Suprapubic skin (tissue), 4 donors: ENCODE measurements at regions not wholly inside any gene's neighbourhood (a gene's known extent, or its start where the extent isn't known, plus 50 kb on each side); places are given as distances from the start of the nearest gene placed in this dataset.
A peak's percentile ranks its signal among the peaks of the same experiment; 100 is the strongest.

ENCODE experiments used
- DNase-seq, 2 donors: peaks; one replicate each; pipeline ENCODE4 v3.0.0-alpha.2; 2019; ENCODE audit warnings: low spot score in 2 of 2
- H3K27ac ChIP-seq: fragments of 200-600 bp; sonication (generic); one replicate; pipeline ENCODE4 v1.5.1; 2019
- H3K27me3 ChIP-seq: fragments of 200-600 bp; sonication (generic); one replicate; pipeline ENCODE4 v1.5.1; 2019
- H3K36me3 ChIP-seq: fragments of 200-600 bp; sonication (generic); one replicate; pipeline ENCODE4 v1.5.1; 2019
- H3K4me1 ChIP-seq: fragments of 200-600 bp; sonication (generic); one replicate; pipeline ENCODE4 v1.5.1; 2019
- H3K4me3 ChIP-seq: fragments of 200-600 bp; sonication (generic); one replicate; pipeline ENCODE4 v1.5.1; 2019; ENCODE audit warnings: mild to moderate bottlenecking
- H3K9me3 ChIP-seq: fragments of 200-600 bp; sonication (generic); one replicate; pipeline ENCODE4 v1.5.1; 2019
- CTCF ChIP-seq, 2 donors: fragments of 200-600 bp in 1 of 2; fragments of 450-650 bp in 1 of 2; sonication (generic) in 1 of 2; IDR thresholded peaks; one replicate each; pipeline ENCODE4 v1.5.1; 2016 to 2019; ENCODE audit warnings: antibody characterized with exemption in 2 of 2, mild to moderate bottlenecking in 1 of 2, moderate library complexity in 1 of 2
- EP300 ChIP-seq: sonication (generic); formaldehyde crosslinking; IDR thresholded peaks from one replicate; pipeline ENCODE4 v1.6.1; 2017; ENCODE audit warnings: antibody characterized with exemption
- POLR2A ChIP-seq, 2 donors: fragments of 450-650 bp; IDR thresholded peaks; one replicate each; pipeline ENCODE4 v1.6.1; 2017; ENCODE audit warnings: antibody characterized with exemption in 2 of 2, mild to moderate bottlenecking in 2 of 2, moderate library complexity in 2 of 2
- POLR2AphosphoS5 ChIP-seq, 3 donors: sonication (generic); formaldehyde crosslinking; IDR thresholded peaks; one replicate each; pipeline ENCODE4 v1.6.1; 2017; ENCODE audit warnings: antibody characterized with exemption in 3 of 3
- WGBS: methylation state at CpG from one replicate; pipeline ENCODE4 v1.1.5; 2018; 5-methylcytosine and 5-hydroxymethylcytosine counted together

- Histone ChIP-seq H3K27ac (no peak overlapping the region), H3K9me3 (no peaks in the 10 kb centered on the region), H3K27me3 (no peaks in the 10 kb centered on the region), H3K4me3 (no peak overlapping the region), H3K36me3 (no peaks in the 10 kb centered on the region), H3K4me1 (peaks cover 12% of the 10 kb centered on the region)
- WGBS, result 95% methylated on average over 9 of the region's 9 CpGs
- DNase-seq, result no peak
- no peak for TF ChIP-seq EP300
- TF ChIP-seq POLR2AphosphoS5 (IDR thresholded peaks at IDR 0.05), result no peak
- no peak for TF ChIP-seq POLR2A (IDR thresholded peaks at IDR 0.05)
- TF ChIP-seq CTCF (IDR thresholded peaks at IDR 0.05), result no peak
These were observed 81.4 kb upstream of the TPM1 start for GRCh38 chr15:62961134-62961533.

GRCh38 chr15:62962101-62962995 lies 80.2 kb upstream of the TPM1 start:
- H3K4me3 ChIP-seq, result no peak overlapping the region
- no peaks in the 10 kb centered on the region for H3K36me3 ChIP-seq
- TF ChIP-seq POLR2AphosphoS5 (IDR thresholded peaks at IDR 0.05), result no peak
- no peak for TF ChIP-seq POLR2A (IDR thresholded peaks at IDR 0.05)
- no peak for TF ChIP-seq CTCF (IDR thresholded peaks at IDR 0.05)
- no peak for TF ChIP-seq EP300
- peaks cover 12% of the 10 kb centered on the region for H3K4me1 ChIP-seq
- no peak overlapping the region for H3K27ac ChIP-seq
- H3K9me3 ChIP-seq, result no peaks in the 10 kb centered on the region
- no peaks in the 10 kb centered on the region for H3K27me3 ChIP-seq
- WGBS, result 70% methylated on average over 19 of the region's 19 CpGs
- no peak for DNase-seq

GRCh38 chr15:62964251-62964650 lies 78.3 kb upstream of the TPM1 start:
- DNase-seq, result peak in 1 of 2 donors; percentile 75
- H3K4me3 ChIP-seq, result no peak overlapping the region
- H3K27me3 ChIP-seq, result no peaks in the 10 kb centered on the region
- WGBS, result 80% methylated on average over 5 of the region's 5 CpGs
- no peak overlapping the region for H3K27ac ChIP-seq
- peaks cover 8% of the 10 kb centered on the region for H3K4me1 ChIP-seq
- H3K36me3 ChIP-seq, result no peaks in the 10 kb centered on the region
- TF ChIP-seq POLR2AphosphoS5 (IDR thresholded peaks at IDR 0.05), result no peak
- TF ChIP-seq EP300, result no peak
- no peak for TF ChIP-seq POLR2A (IDR thresholded peaks at IDR 0.05)
- no peak for TF ChIP-seq CTCF (IDR thresholded peaks at IDR 0.05)
- no peaks in the 10 kb centered on the region for H3K9me3 ChIP-seq

- H3K27me3 ChIP-seq, result no peaks in the 10 kb centered on the region
- no peaks in the 10 kb centered on the region for H3K9me3 ChIP-seq
- H3K4me1 ChIP-seq, result peaks cover 5% of the 10 kb centered on the region
- H3K27ac ChIP-seq, result no peak overlapping the region
- TF ChIP-seq CTCF (IDR thresholded peaks at IDR 0.05) (no peak), POLR2A (IDR thresholded peaks at IDR 0.05) (no peak), POLR2AphosphoS5 (IDR thresholded peaks at IDR 0.05) (no peak), EP300 (no peak)
- no peak overlapping the region for H3K4me3 ChIP-seq
- WGBS, result 100% methylated on average over 4 of the region's 4 CpGs
- no peaks in the 10 kb centered on the region for H3K36me3 ChIP-seq
- no peak for DNase-seq
These were observed 76.1 kb upstream of the TPM1 start for GRCh38 chr15:62966294-62967078.

GRCh38 chr15:62968699-62969098 lies 73.8 kb upstream of the TPM1 start:
- TF ChIP-seq POLR2A (IDR thresholded peaks at IDR 0.05) (no peak), EP300 (no peak)
- H3K27me3 ChIP-seq, result no peaks in the 10 kb centered on the region
- H3K4me3 ChIP-seq, result no peak overlapping the region
- no peaks in the 10 kb centered on the region for H3K9me3 ChIP-seq
- no peak for DNase-seq
- H3K36me3 ChIP-seq, result no peaks in the 10 kb centered on the region
- no peak overlapping the region for H3K27ac ChIP-seq
- peaks cover 5% of the 10 kb centered on the region for H3K4me1 ChIP-seq
- WGBS, result 90% methylated on average over 7 of the region's 7 CpGs
